Urinary bladder (tissue), 3 donors: ENCODE measurements at regions not wholly inside any gene's neighbourhood (a gene's known extent, or its start where the extent isn't known, plus 50 kb on each side); places are given as distances from the start of the nearest gene placed in this dataset.

Experiments used
- DNase-seq: peaks from one replicate; pipeline ENCODE4 v3.0.0-alpha.2; 2015; ENCODE audit errors: extremely low spot score
- H3K27ac ChIP-seq: one replicate; pipeline ENCODE4 v1.5.1; 2013; ENCODE audit warnings: low read depth, mild to moderate bottlenecking, moderate library complexity
- H3K36me3 ChIP-seq: one replicate; pipeline ENCODE4 v1.6.1; 2013; ENCODE audit warnings: mild to moderate bottlenecking, moderate library complexity; ENCODE audit not compliant: insufficient read depth
- H3K4me1 ChIP-seq: one replicate; pipeline ENCODE4 v1.6.1; 2013; ENCODE audit warnings: mild to moderate bottlenecking, moderate library complexity; ENCODE audit not compliant: insufficient read depth
- H3K4me3 ChIP-seq: one replicate; pipeline ENCODE4 v1.5.1; 2013; ENCODE audit warnings: low read depth, low read length
- WGBS: extraction: QIAGEN DNeasy Blood & Tissue Kit; methylation state at CpG from one replicate; pipeline ENCODE4 v1.1.7; 2013; 5-methylcytosine and 5-hydroxymethylcytosine counted together
- donor health status: healthy with polysubstance abuse.
- donor health status: healthy.

GRCh38 chr10:123559823-123560092 lies 106.4 kb upstream of the GPR26 start:
- Histone ChIP-seq H3K4me1 (no peaks in the 10 kb centered on the region), H3K36me3 (no peaks in the 10 kb centered on the region), H3K27ac (no peak overlapping the region), H3K4me3 (no peak overlapping the region)
- 68% methylated on average over 7 of the region's 7 CpGs for WGBS
- DNase-seq: no peak

- no peaks in the 10 kb centered on the region for H3K4me1 ChIP-seq
- no peak overlapping the region for H3K4me3 ChIP-seq
- no peak for DNase-seq
- H3K27ac ChIP-seq: no peak overlapping the region
- WGBS: 55% methylated on average over 13 of the region's 13 CpGs
- H3K36me3 ChIP-seq: no peaks in the 10 kb centered on the region
Measured at GRCh38 chr10:123560301-123561140, 105.6 kb upstream of the GPR26 start.

- DNase-seq: no peak
Measured at GRCh38 chr10:123561141-123561440, 105.1 kb upstream of the GPR26 start.

GRCh38 chr10:123562387-123562786 lies 103.8 kb upstream of the GPR26 start:
- Histone ChIP-seq H3K4me3 (no peak overlapping the region), H3K36me3 (no peaks in the 10 kb centered on the region), H3K27ac (no peak overlapping the region), H3K4me1 (no peaks in the 10 kb centered on the region)
- WGBS: 74% methylated on average over 1 of the region's 1 CpG
- no peak for DNase-seq

More at GRCh38 chr10:123561141-123561440, 105.1 kb upstream of the GPR26 start:
- Histone ChIP-seq H3K36me3 (no peaks in the 10 kb centered on the region), H3K4me3 (no peak overlapping the region), H3K27ac (no peak overlapping the region), H3K4me1 (no peaks in the 10 kb centered on the region)
- WGBS: 69% methylated on average over 4 of the region's 4 CpGs

GRCh38 chr10:123562811-123563580 lies 103.2 kb upstream of the GPR26 start:
- no peaks in the 10 kb centered on the region for H3K4me1 ChIP-seq
- no peaks in the 10 kb centered on the region for H3K36me3 ChIP-seq
- H3K27ac ChIP-seq: no peak overlapping the region
- WGBS: 73% methylated on average over 8 of the region's 8 CpGs
- no peak overlapping the region for H3K4me3 ChIP-seq
- DNase-seq: no peak

GRCh38 chr10:123563581-123563855 lies 102.6 kb upstream of the GPR26 start:
- no peak for DNase-seq
- 84% methylated on average over 5 of the region's 5 CpGs for WGBS
- Histone ChIP-seq H3K4me1 (no peaks in the 10 kb centered on the region), H3K27ac (no peak overlapping the region), H3K4me3 (no peak overlapping the region), H3K36me3 (no peaks in the 10 kb centered on the region)

GRCh38 chr10:123563994-123564393 lies 102.2 kb upstream of the GPR26 start:
- Histone ChIP-seq H3K4me3 (no peak overlapping the region), H3K27ac (no peak overlapping the region), H3K36me3 (no peaks in the 10 kb centered on the region), H3K4me1 (no peaks in the 10 kb centered on the region)
- no peak for DNase-seq
- 68% methylated on average over 5 of the region's 5 CpGs for WGBS

GRCh38 chr10:123564631-123565030 lies 101.5 kb upstream of the GPR26 start:
- 78% methylated on average over 4 of the region's 4 CpGs for WGBS
- Histone ChIP-seq H3K4me3 (no peak overlapping the region), H3K36me3 (no peaks in the 10 kb centered on the region), H3K27ac (no peak overlapping the region), H3K4me1 (no peaks in the 10 kb centered on the region)
- no peak for DNase-seq

GRCh38 chr10:123565691-123566660 lies 100.2 kb upstream of the GPR26 start:
- H3K36me3 ChIP-seq: no peaks in the 10 kb centered on the region
- H3K4me1 ChIP-seq: no peaks in the 10 kb centered on the region
- DNase-seq: no peak
- no peak overlapping the region for H3K4me3 ChIP-seq
- no peak overlapping the region for H3K27ac ChIP-seq
- WGBS: 82% methylated on average over 14 of the region's 14 CpGs

GRCh38 chr10:123567984-123568739 lies 98.0 kb upstream of the GPR26 start:
- no peak for DNase-seq
- no peak overlapping the region for H3K27ac ChIP-seq
- WGBS: 88% methylated on average over 21 of the region's 21 CpGs
- no peaks in the 10 kb centered on the region for H3K4me1 ChIP-seq
- H3K36me3 ChIP-seq: no peaks in the 10 kb centered on the region
- no peak overlapping the region for H3K4me3 ChIP-seq

GRCh38 chr10:123568751-123569150 lies 97.4 kb upstream of the GPR26 start:
- no peaks in the 10 kb centered on the region for H3K36me3 ChIP-seq
- H3K27ac ChIP-seq: no peak overlapping the region
- DNase-seq: no peak
- H3K4me3 ChIP-seq: no peak overlapping the region
- H3K4me1 ChIP-seq: no peaks in the 10 kb centered on the region
- 74% methylated on average over 6 of the region's 6 CpGs for WGBS

- no peak for DNase-seq
- H3K36me3 ChIP-seq: no peaks in the 10 kb centered on the region
- no peak overlapping the region for H3K27ac ChIP-seq
- H3K4me3 ChIP-seq: no peak overlapping the region
- WGBS: 67% methylated on average over 7 of the region's 7 CpGs
- H3K4me1 ChIP-seq: no peaks in the 10 kb centered on the region
Measured at GRCh38 chr10:123569436-123570035, 96.6 kb upstream of the GPR26 start.
